Sciatic nerve (tissue), 2 donors: ENCODE measurements at regions not wholly inside any gene's neighbourhood (a gene's known extent, or its start where the extent isn't known, plus 50 kb on each side); places are given as distances from the start of the nearest gene placed in this dataset.

Experiments
- ATAC-seq: fragments of 200-7000 bp; cut with Tn5 transposase; one replicate; pipeline ENCODE4 v1.9.1; 2020; ENCODE audit warnings: mild to moderate bottlenecking, moderate library complexity
- DNase-seq: peaks from one replicate; pipeline ENCODE4 v3.0.0-alpha.2; 2020; ENCODE audit warnings: low spot score
- intact Hi-C: fragments of 100-400 bp; cut with DNase I; formaldehyde crosslinking; loops from one replicate; pipeline ENCODE4 v1.14.2; 2022
- donor health status: DM: no; HTN: no; CAD: no.
- donor health status: DM: no; HTN: no; CAD: no.

GRCh38 chr7:89738549-89738948 is 415.7 kb upstream of the STEAP1 start:
- DNase-seq, result no peak
- no peak for ATAC-seq
- intact Hi-C loops, result no loop called here

- ATAC-seq, result peak; percentile 52
These were observed 396.4 kb upstream of the STEAP1 start for GRCh38 chr7:89757910-89758309.

GRCh38 chr7:89760690-89761089 is 393.6 kb upstream of the STEAP1 start:
- intact Hi-C loops, result no loop called here
- DNase-seq (no peak), ATAC-seq (no peak)

More at GRCh38 chr7:89757910-89758309, 396.4 kb upstream of the STEAP1 start:
- DNase-seq, result no peak
- intact Hi-C loops, result no loop called here

GRCh38 chr7:89761173-89761572 is 393.1 kb upstream of the STEAP1 start:
- no peak for DNase-seq
- intact Hi-C loops, result no loop called here
- ATAC-seq, result no peak

GRCh38 chr7:89770161-89770560 is 384.1 kb upstream of the STEAP1 start:
- ATAC-seq, result no peak
- intact Hi-C loops, result no loop called here
- DNase-seq, result no peak

GRCh38 chr7:89771003-89771636 is 383.1 kb upstream of the STEAP1 start:
- intact Hi-C loops, result no loop called here

GRCh38 chr7:89772276-89772675 is 382.0 kb upstream of the STEAP1 start:
- ATAC-seq, result no peak
- no peak for DNase-seq
- intact Hi-C loops, result no loop called here

More at GRCh38 chr7:89771003-89771636, 383.1 kb upstream of the STEAP1 start:
- DNase-seq, result no peak
- ATAC-seq, result no peak

GRCh38 chr7:89773611-89774010 is 380.7 kb upstream of the STEAP1 start:
- intact Hi-C loops, result no loop called here
- DNase-seq (no peak), ATAC-seq (no peak)

- intact Hi-C loops, result no loop called here
These were observed 378.8 kb upstream of the STEAP1 start for GRCh38 chr7:89775459-89775858.

GRCh38 chr7:89776980-89777379 is 377.3 kb upstream of the STEAP1 start:
- DNase-seq (no peak), ATAC-seq (no peak)
- intact Hi-C loops, result no loop called here

More at GRCh38 chr7:89775459-89775858, 378.8 kb upstream of the STEAP1 start:
- no peak for ATAC-seq
- DNase-seq, result no peak

GRCh38 chr7:89777499-89777898 is 376.8 kb upstream of the STEAP1 start:
- DNase-seq (no peak), ATAC-seq (no peak)
- intact Hi-C loops, result no loop called here

GRCh38 chr7:89780291-89780690 is 374.0 kb upstream of the STEAP1 start:
- no peak for ATAC-seq
- intact Hi-C loops, result no loop called here
- DNase-seq, result no peak

- no peak for DNase-seq
- intact Hi-C loops, result no loop called here
- ATAC-seq, result no peak
These were observed 357.8 kb upstream of the STEAP1 start for GRCh38 chr7:89796481-89796880.

GRCh38 chr7:89797965-89798598 is 356.2 kb upstream of the STEAP1 start:
- no peak for ATAC-seq
- intact Hi-C loops, result no loop called here
- DNase-seq, result no peak

- intact Hi-C loops, result no loop called here
- DNase-seq, result no peak
- no peak for ATAC-seq
These were observed 355.7 kb upstream of the STEAP1 start for GRCh38 chr7:89798599-89798996.

GRCh38 chr7:89800761-89801160 is 353.5 kb upstream of the STEAP1 start:
- no peak for ATAC-seq
- no peak for DNase-seq
- intact Hi-C loops, result no loop called here

GRCh38 chr7:89809291-89809690 is 345.0 kb upstream of the STEAP1 start:
- ATAC-seq (no peak), DNase-seq (no peak)
- intact Hi-C loops, result no loop called here

- intact Hi-C loops, result no loop called here
- DNase-seq (no peak), ATAC-seq (no peak)
These were observed 341.2 kb upstream of the STEAP1 start for GRCh38 chr7:89813081-89813480.

- DNase-seq, result no peak
- no peak for ATAC-seq
- intact Hi-C loops, result no loop called here
These were observed 328.1 kb upstream of the STEAP1 start for GRCh38 chr7:89826121-89826520.

GRCh38 chr7:89826557-89826956 is 327.7 kb upstream of the STEAP1 start:
- ATAC-seq, result no peak
- DNase-seq, result no peak
- intact Hi-C loops, result no loop called here

- DNase-seq, result no peak
- intact Hi-C loops, result no loop called here
- ATAC-seq, result no peak
These were observed 316.8 kb upstream of the STEAP1 start for GRCh38 chr7:89837515-89837914.
